ENCODE measurements at regions not wholly inside any gene's neighbourhood (a gene's known extent, or its start where the extent isn't known, plus 50 kb on each side); places are given as distances from the start of the nearest gene placed in this dataset.

GRCh38 chr19:13621413-13621812 is 115.1 kb upstream of the CACNA1A start:
- DNase-seq (ENCODE audit: low spot score), result peak; percentile 52
- Histone ChIP-seq H3K9me3 (ENCODE audit: low read depth, low read length, poor library complexity, severe bottlenecking) (no peaks in the 10 kb centered on the region), H3K36me3 (ENCODE audit: insufficient read depth, low read length, poor library complexity, severe bottlenecking) (no peaks in the 10 kb centered on the region), H3K27ac (ENCODE audit: low read depth, low read length, poor library complexity, severe bottlenecking) (no peak overlapping the region), H3K4me1 (ENCODE audit: insufficient read depth, low read length, poor library complexity, severe bottlenecking) (no peaks in the 10 kb centered on the region), H3K4me3 (ENCODE audit: low read depth, low read length, poor library complexity, severe bottlenecking) (no peak overlapping the region), H3K27me3 (replicated peaks; ENCODE audit: insufficient read depth, low read depth, low read length, poor library complexity) (no peaks in the 10 kb centered on the region)
- no peak for TF ChIP-seq EZH2 (IDR thresholded peaks at IDR 0.05; ENCODE audit: borderline replicate concordance, low read depth, low read length, poor library complexity, severe bottlenecking)
- TF ChIP-seq, protein P1, sequence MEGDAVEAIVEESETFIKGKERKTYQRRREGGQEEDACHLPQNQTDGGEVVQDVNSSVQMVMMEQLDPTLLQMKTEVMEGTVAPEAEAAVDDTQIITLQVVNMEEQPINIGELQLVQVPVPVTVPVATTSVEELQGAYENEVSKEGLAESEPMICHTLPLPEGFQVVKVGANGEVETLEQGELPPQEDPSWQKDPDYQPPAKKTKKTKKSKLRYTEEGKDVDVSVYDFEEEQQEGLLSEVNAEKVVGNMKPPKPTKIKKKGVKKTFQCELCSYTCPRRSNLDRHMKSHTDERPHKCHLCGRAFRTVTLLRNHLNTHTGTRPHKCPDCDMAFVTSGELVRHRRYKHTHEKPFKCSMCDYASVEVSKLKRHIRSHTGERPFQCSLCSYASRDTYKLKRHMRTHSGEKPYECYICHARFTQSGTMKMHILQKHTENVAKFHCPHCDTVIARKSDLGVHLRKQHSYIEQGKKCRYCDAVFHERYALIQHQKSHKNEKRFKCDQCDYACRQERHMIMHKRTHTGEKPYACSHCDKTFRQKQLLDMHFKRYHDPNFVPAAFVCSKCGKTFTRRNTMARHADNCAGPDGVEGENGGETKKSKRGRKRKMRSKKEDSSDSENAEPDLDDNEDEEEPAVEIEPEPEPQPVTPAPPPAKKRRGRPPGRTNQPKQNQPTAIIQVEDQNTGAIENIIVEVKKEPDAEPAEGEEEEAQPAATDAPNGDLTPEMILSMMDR (conservative IDR thresholded peaks at IDR 0.05; ENCODE audit: low read depth, low read length), result no peak
- intact Hi-C loops (cut with micrococcal nuclease; ENCODE audit: unreplicated experiment), result no loop called here
- ChIA-PET POLR2A (ENCODE audit: low non-redundant PET) (no interaction called here), CTCF (no interaction called here)
- no TSS peak for BruUV-seq (replicated peaks)

GRCh38 chr19:13619203-13619632 is 112.9 kb upstream of the CACNA1A start:
- no TSS peak for BruUV-seq (replicated peaks)
- Histone ChIP-seq H3K27me3 (replicated peaks; ENCODE audit: insufficient read depth, low read depth, low read length, poor library complexity) (no peaks in the 10 kb centered on the region), H3K27ac (ENCODE audit: low read depth, low read length, poor library complexity, severe bottlenecking) (no peak overlapping the region), H3K36me3 (ENCODE audit: insufficient read depth, low read length, poor library complexity, severe bottlenecking) (no peaks in the 10 kb centered on the region), H3K9me3 (ENCODE audit: low read depth, low read length, poor library complexity, severe bottlenecking) (no peaks in the 10 kb centered on the region), H3K4me1 (ENCODE audit: insufficient read depth, low read length, poor library complexity, severe bottlenecking) (no peaks in the 10 kb centered on the region), H3K4me3 (ENCODE audit: low read depth, low read length, poor library complexity, severe bottlenecking) (no peak overlapping the region)
- POLR2A ChIA-PET (ENCODE audit: low non-redundant PET), result no interaction called here
- DNase-seq (ENCODE audit: low spot score), result no peak
- CTCF ChIA-PET, result no interaction called here
- TF ChIP-seq, protein P1 (conservative IDR thresholded peaks at IDR 0.05; ENCODE audit: low read depth, low read length), result no peak
- no peak for TF ChIP-seq EZH2 (IDR thresholded peaks at IDR 0.05; ENCODE audit: borderline replicate concordance, low read depth, low read length, poor library complexity, severe bottlenecking)
- intact Hi-C loops (cut with micrococcal nuclease; ENCODE audit: unreplicated experiment), result no loop called here

- no TSS peak for BruUV-seq (replicated peaks)
- POLR2A ChIA-PET (ENCODE audit: low non-redundant PET), result no interaction called here
- no peak for DNase-seq (ENCODE audit: low spot score)
- Histone ChIP-seq H3K9me3 (ENCODE audit: low read depth, low read length, poor library complexity, severe bottlenecking) (no peaks in the 10 kb centered on the region), H3K4me1 (ENCODE audit: insufficient read depth, low read length, poor library complexity, severe bottlenecking) (no peaks in the 10 kb centered on the region), H3K27me3 (replicated peaks; ENCODE audit: insufficient read depth, low read depth, low read length, poor library complexity) (no peaks in the 10 kb centered on the region), H3K27ac (ENCODE audit: low read depth, low read length, poor library complexity, severe bottlenecking) (no peak overlapping the region), H3K36me3 (ENCODE audit: insufficient read depth, low read length, poor library complexity, severe bottlenecking) (no peaks in the 10 kb centered on the region), H3K4me3 (ENCODE audit: low read depth, low read length, poor library complexity, severe bottlenecking) (no peak overlapping the region)
- TF ChIP-seq, protein P1 (conservative IDR thresholded peaks at IDR 0.05; ENCODE audit: low read depth, low read length), result no peak
- TF ChIP-seq EZH2 (IDR thresholded peaks at IDR 0.05; ENCODE audit: borderline replicate concordance, low read depth, low read length, poor library complexity, severe bottlenecking), result no peak
- CTCF ChIA-PET, result no interaction called here
- intact Hi-C loops (cut with micrococcal nuclease; ENCODE audit: unreplicated experiment), result no loop called here
These were observed 109.6 kb upstream of the CACNA1A start for GRCh38 chr19:13615890-13616289.
